ENCODE measurements at regions not wholly inside any gene's neighbourhood (a gene's known extent, or its start where the extent isn't known, plus 50 kb on each side); places are given as distances from the start of the nearest gene placed in this dataset.

GRCh38 chr9:115513148-115513547, 395.2 kb upstream of the TNC start:
- H3K4me3 Mint-ChIP-seq: no peak overlapping the region
- DNase-seq (no peak), ATAC-seq (no peak)
- no peaks in the 10 kb centered on the region for H3K4me1 Mint-ChIP-seq
- no peak overlapping the region for H3K27ac Mint-ChIP-seq
- peaks cover 0 to 5% (median 0%) of the 10 kb centered on the region in 5 donors for H3K27me3 Mint-ChIP-seq
- no peaks in the 10 kb centered on the region for H3K9me3 Mint-ChIP-seq
- POLR2A ChIA-PET: no interaction called here
- H3K36me3 Mint-ChIP-seq: no peaks in the 10 kb centered on the region

- H3K36me3 Mint-ChIP-seq: no peaks in the 10 kb centered on the region
Observed at GRCh38 chr9:115514454-115514853, 396.5 kb upstream of the TNC start.

GRCh38 chr9:115517335-115518075, 399.5 kb upstream of the TNC start:
- no peaks in the 10 kb centered on the region for H3K4me1 Mint-ChIP-seq
- H3K4me3 Mint-ChIP-seq: no peak overlapping the region

More at GRCh38 chr9:115514454-115514853, 396.5 kb upstream of the TNC start:
- Mint-ChIP-seq H3K9me3 (no peaks in the 10 kb centered on the region), H3K4me1 (no peaks in the 10 kb centered on the region), H3K27ac (no peak overlapping the region), H3K4me3 (no peak overlapping the region), H3K27me3 (peaks cover 0 to 7% (median 4%) of the 10 kb centered on the region in 5 donors)
- ATAC-seq: no peak
- POLR2A ChIA-PET: no interaction called here
- no peak for DNase-seq

GRCh38 chr9:115520646-115521045, 402.7 kb upstream of the TNC start:
- POLR2A ChIA-PET: no interaction called here
- H3K4me1 Mint-ChIP-seq: no peaks in the 10 kb centered on the region
- peaks cover 5 to 33% (median 9%) of the 10 kb centered on the region in 5 donors for H3K27me3 Mint-ChIP-seq
- ATAC-seq (no peak), DNase-seq (no peak)
- no peak overlapping the region for H3K4me3 Mint-ChIP-seq
- H3K27ac Mint-ChIP-seq: peak overlapping the region in 1 of 10 donors; percentile 2
- H3K36me3 Mint-ChIP-seq: no peaks in the 10 kb centered on the region
- no peaks in the 10 kb centered on the region for H3K9me3 Mint-ChIP-seq

More at GRCh38 chr9:115517335-115518075, 399.5 kb upstream of the TNC start:
- ATAC-seq (no peak), DNase-seq (no peak)
- no peaks in the 10 kb centered on the region for H3K9me3 Mint-ChIP-seq
- no peak overlapping the region for H3K27ac Mint-ChIP-seq
- peaks cover 5 to 19% (median 7%) of the 10 kb centered on the region in 5 donors for H3K27me3 Mint-ChIP-seq
- H3K36me3 Mint-ChIP-seq: no peaks in the 10 kb centered on the region
- POLR2A ChIA-PET: no interaction called here

- POLR2A ChIA-PET: no interaction called here
- H3K4me3 Mint-ChIP-seq: no peak overlapping the region
- H3K27me3 Mint-ChIP-seq: peaks cover 5 to 38% (median 11%) of the 10 kb centered on the region in 5 donors
- H3K27ac Mint-ChIP-seq: no peak overlapping the region
- H3K9me3 Mint-ChIP-seq: no peaks in the 10 kb centered on the region
- H3K4me1 Mint-ChIP-seq: no peaks in the 10 kb centered on the region
- ATAC-seq (no peak), DNase-seq (no peak)
- no peaks in the 10 kb centered on the region for H3K36me3 Mint-ChIP-seq
Observed at GRCh38 chr9:115522912-115523311, 405.0 kb upstream of the TNC start.

GRCh38 chr9:115524453-115525059, 406.6 kb upstream of the TNC start:
- Mint-ChIP-seq H3K27ac (no peak overlapping the region), H3K27me3 (peaks cover 5 to 45% (median 10%) of the 10 kb centered on the region in 5 donors), H3K4me1 (no peaks in the 10 kb centered on the region), H3K36me3 (no peaks in the 10 kb centered on the region), H3K9me3 (no peaks in the 10 kb centered on the region), H3K4me3 (no peak overlapping the region)
- POLR2A ChIA-PET: no interaction called here
- DNase-seq (peak in 4 of 10 donors; percentile 2 to 21 (median 8)), ATAC-seq (no peak)

GRCh38 chr9:115525111-115526058, 407.4 kb upstream of the TNC start:
- Mint-ChIP-seq H3K9me3 (no peaks in the 10 kb centered on the region), H3K4me1 (no peaks in the 10 kb centered on the region), H3K27ac (no peak overlapping the region), H3K4me3 (no peak overlapping the region), H3K27me3 (peaks cover 3 to 52% (median 16%) of the 10 kb centered on the region in 5 donors), H3K36me3 (no peaks in the 10 kb centered on the region)
- no peak for DNase-seq
- POLR2A ChIA-PET: no interaction called here
- no peak for ATAC-seq

GRCh38 chr9:115531410-115532125, 413.6 kb upstream of the TNC start:
- H3K4me1 Mint-ChIP-seq: no peaks in the 10 kb centered on the region
- POLR2A ChIA-PET: no interaction called here
- peaks cover 8 to 57% (median 24%) of the 10 kb centered on the region in 5 donors for H3K27me3 Mint-ChIP-seq
- DNase-seq: no peak
- H3K4me3 Mint-ChIP-seq: no peak overlapping the region
- no peak for ATAC-seq
- H3K9me3 Mint-ChIP-seq: no peaks in the 10 kb centered on the region
- no peaks in the 10 kb centered on the region for H3K36me3 Mint-ChIP-seq
- no peak overlapping the region for H3K27ac Mint-ChIP-seq

- H3K27me3 Mint-ChIP-seq: peaks cover 11 to 57% (median 21%) of the 10 kb centered on the region in 5 donors
- H3K27ac Mint-ChIP-seq: no peak overlapping the region
- H3K4me1 Mint-ChIP-seq: no peaks in the 10 kb centered on the region
- ATAC-seq (no peak), DNase-seq (no peak)
- H3K9me3 Mint-ChIP-seq: no peaks in the 10 kb centered on the region
- H3K4me3 Mint-ChIP-seq: no peak overlapping the region
- H3K36me3 Mint-ChIP-seq: no peaks in the 10 kb centered on the region
- POLR2A ChIA-PET: no interaction called here
Observed at GRCh38 chr9:115533511-115533910, 415.6 kb upstream of the TNC start.

- no peaks in the 10 kb centered on the region for H3K36me3 Mint-ChIP-seq
- no peaks in the 10 kb centered on the region for H3K4me1 Mint-ChIP-seq
- no peak overlapping the region for H3K27ac Mint-ChIP-seq
- POLR2A ChIA-PET: no interaction called here
- peaks cover 4 to 16% (median 8%) of the 10 kb centered on the region in 5 donors for H3K27me3 Mint-ChIP-seq
- peaks cover 0 to 2% (median 0%) of the 10 kb centered on the region in 9 donors for H3K9me3 Mint-ChIP-seq
- ATAC-seq (no peak), DNase-seq (no peak)
- H3K4me3 Mint-ChIP-seq: no peak overlapping the region
Observed at GRCh38 chr9:115540091-115540490, 422.1 kb upstream of the TNC start.

- no peak overlapping the region for H3K4me3 Mint-ChIP-seq
- peaks cover 0 to 2% (median 0%) of the 10 kb centered on the region in 9 donors for H3K9me3 Mint-ChIP-seq
- H3K27me3 Mint-ChIP-seq: peaks cover 5 to 14% (median 9%) of the 10 kb centered on the region in 5 donors
- no peak for ATAC-seq
- H3K4me1 Mint-ChIP-seq: no peaks in the 10 kb centered on the region
- no peaks in the 10 kb centered on the region for H3K36me3 Mint-ChIP-seq
- no peak overlapping the region for H3K27ac Mint-ChIP-seq
- POLR2A ChIA-PET: no interaction called here
- DNase-seq: no peak
Observed at GRCh38 chr9:115543511-115543910, 425.6 kb upstream of the TNC start.

GRCh38 chr9:115548609-115549260, 430.8 kb upstream of the TNC start:
- no peak for ATAC-seq
- DNase-seq: no peak
- Mint-ChIP-seq H3K27me3 (peaks cover 1 to 15% (median 8%) of the 10 kb centered on the region in 5 donors), H3K4me3 (no peak overlapping the region), H3K9me3 (peaks cover 0 to 2% (median 0%) of the 10 kb centered on the region in 9 donors), H3K36me3 (no peaks in the 10 kb centered on the region), H3K27ac (no peak overlapping the region), H3K4me1 (no peaks in the 10 kb centered on the region)
- POLR2A ChIA-PET: no interaction called here
